Smooth muscle cell (in vitro differentiated cells): ENCODE measurements at regions not wholly inside any gene's neighbourhood (a gene's known extent, or its start where the extent isn't known, plus 50 kb on each side); places are given as distances from the start of the nearest gene placed in this dataset.
A peak's percentile ranks its signal among the peaks of the same experiment; 100 is the strongest.

ENCODE experiments used
- DNase-seq: peaks from one replicate; lab custom pipeline; 2025; ENCODE audit not compliant: unreplicated experiment; lab: John Stamatoyannopoulos, UW
- H2AFZ ChIP-seq: fragments of 200-600 bp; sonication (generic); 2 replicates; pipeline ENCODE4 v1.6.0; 2016; ENCODE audit warnings: antibody characterized with exemption, low read depth, mild to moderate bottlenecking
- H3F3A ChIP-seq: fragments of 200-600 bp; sonication (generic); 2 replicates; pipeline ENCODE4 v1.6.0; 2017; ENCODE audit warnings: antibody characterized with exemption, low read depth
- H3K27ac ChIP-seq: fragments of 200-600 bp; sonication (generic); 2 replicates; pipeline ENCODE4 v1.5.1; 2016; ENCODE audit warnings: low read depth, mild to moderate bottlenecking
- H3K27me3 ChIP-seq: fragments of 200-600 bp; sonication (generic); 2 replicates; pipeline ENCODE4 v1.6.1; 2016; ENCODE audit warnings: low read depth, mild to moderate bottlenecking
- H3K36me3 ChIP-seq: fragments of 200-600 bp; sonication (generic); 2 replicates; pipeline ENCODE4 v1.5.1; 2016; ENCODE audit warnings: low read depth
- H3K4me1 ChIP-seq: fragments of 200-600 bp; sonication (generic); 2 replicates; pipeline ENCODE4 v1.5.1; 2016; ENCODE audit warnings: low read depth
- H3K4me2 ChIP-seq: fragments of 200-600 bp; sonication (generic); 2 replicates; pipeline ENCODE4 v1.6.0; 2016; ENCODE audit warnings: mild to moderate bottlenecking
- H3K4me3 ChIP-seq: fragments of 200-600 bp; sonication (generic); 2 replicates; pipeline ENCODE4 v1.5.1; 2016; ENCODE audit warnings: mild to moderate bottlenecking
- H3K79me2 ChIP-seq: fragments of 200-600 bp; sonication (generic); 2 replicates; pipeline ENCODE4 v1.6.0; 2016; ENCODE audit warnings: low read depth, mild to moderate bottlenecking
- H3K9ac ChIP-seq: fragments of 200-600 bp; sonication (generic); 2 replicates; pipeline ENCODE4 v1.6.0; 2016; ENCODE audit warnings: low read depth
- H3K9me3 ChIP-seq: fragments of 200-600 bp; sonication (generic); replicated peaks from 2 replicates; pipeline ENCODE4 v1.5.1; 2016; ENCODE audit warnings: low read depth
- H4K20me1 ChIP-seq: fragments of 200-600 bp; sonication (generic); 2 replicates; pipeline ENCODE4 v1.6.0; 2016; ENCODE audit warnings: low read depth
- WGBS: methylation state at CpG from one replicate; pipeline ENCODE4 v1.1.7; 2016; ENCODE audit warnings: low lambda C conversion rate; 5-methylcytosine and 5-hydroxymethylcytosine counted together
- TF ChIP-seq, protein P1 (sequence below): fragments of 200-600 bp; sonication (generic); IDR thresholded peaks from 2 replicates; pipeline ENCODE4 v1.5.1; 2017; ENCODE audit warnings: borderline replicate concordance, mild to moderate bottlenecking, antibody characterized with exemption; ENCODE audit not compliant: insufficient read depth, poor library complexity, severe bottlenecking

GRCh38 chr4:130257271-130257670, 1161.3 kb downstream of the C4orf33 start:
- H3K4me1 ChIP-seq, result no peaks in the 10 kb centered on the region
- 10% methylated on average over 2 of the region's 2 CpGs for WGBS
- no peaks in the 10 kb centered on the region for H3F3A ChIP-seq
- H3K4me2 ChIP-seq, result peak overlapping the region; percentile 50
- no peak for DNase-seq
- no peaks in the 10 kb centered on the region for H4K20me1 ChIP-seq
- no peak overlapping the region for H3K4me3 ChIP-seq
- H3K27ac ChIP-seq, result peak overlapping the region; percentile 56
- H3K27me3 ChIP-seq, result no peaks in the 10 kb centered on the region
- H3K79me2 ChIP-seq, result no peaks in the 10 kb centered on the region
- no peak overlapping the region for H2AFZ ChIP-seq
- H3K9ac ChIP-seq, result no peak overlapping the region
- H3K36me3 ChIP-seq, result no peaks in the 10 kb centered on the region
- H3K9me3 ChIP-seq, result no peaks in the 10 kb centered on the region
- TF ChIP-seq, protein P1, sequence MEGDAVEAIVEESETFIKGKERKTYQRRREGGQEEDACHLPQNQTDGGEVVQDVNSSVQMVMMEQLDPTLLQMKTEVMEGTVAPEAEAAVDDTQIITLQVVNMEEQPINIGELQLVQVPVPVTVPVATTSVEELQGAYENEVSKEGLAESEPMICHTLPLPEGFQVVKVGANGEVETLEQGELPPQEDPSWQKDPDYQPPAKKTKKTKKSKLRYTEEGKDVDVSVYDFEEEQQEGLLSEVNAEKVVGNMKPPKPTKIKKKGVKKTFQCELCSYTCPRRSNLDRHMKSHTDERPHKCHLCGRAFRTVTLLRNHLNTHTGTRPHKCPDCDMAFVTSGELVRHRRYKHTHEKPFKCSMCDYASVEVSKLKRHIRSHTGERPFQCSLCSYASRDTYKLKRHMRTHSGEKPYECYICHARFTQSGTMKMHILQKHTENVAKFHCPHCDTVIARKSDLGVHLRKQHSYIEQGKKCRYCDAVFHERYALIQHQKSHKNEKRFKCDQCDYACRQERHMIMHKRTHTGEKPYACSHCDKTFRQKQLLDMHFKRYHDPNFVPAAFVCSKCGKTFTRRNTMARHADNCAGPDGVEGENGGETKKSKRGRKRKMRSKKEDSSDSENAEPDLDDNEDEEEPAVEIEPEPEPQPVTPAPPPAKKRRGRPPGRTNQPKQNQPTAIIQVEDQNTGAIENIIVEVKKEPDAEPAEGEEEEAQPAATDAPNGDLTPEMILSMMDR, result no peak

DNA sequence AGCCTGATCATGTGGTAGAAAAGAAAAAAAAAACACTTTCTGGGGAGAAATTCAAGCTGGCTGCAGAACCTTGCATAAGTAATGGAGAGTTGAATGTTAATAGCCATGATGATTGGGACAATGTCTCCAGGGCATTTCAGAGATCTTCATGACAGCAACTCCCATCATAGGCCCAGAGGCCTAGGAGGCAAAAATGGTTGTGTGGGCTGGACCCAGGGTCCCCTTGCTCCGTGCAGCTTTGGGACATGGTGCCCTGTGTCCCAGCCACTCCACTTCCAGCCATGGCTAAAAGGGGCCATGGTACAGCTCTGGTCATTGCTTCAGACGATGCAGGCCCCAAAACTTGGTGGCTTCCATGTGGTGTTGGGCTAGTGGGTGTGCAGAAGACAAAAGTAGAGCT, 1170.9 kb downstream of the C4orf33 start:
- no peak for DNase-seq
- 73% methylated on average over 2 of the region's 2 CpGs for WGBS

DNA sequence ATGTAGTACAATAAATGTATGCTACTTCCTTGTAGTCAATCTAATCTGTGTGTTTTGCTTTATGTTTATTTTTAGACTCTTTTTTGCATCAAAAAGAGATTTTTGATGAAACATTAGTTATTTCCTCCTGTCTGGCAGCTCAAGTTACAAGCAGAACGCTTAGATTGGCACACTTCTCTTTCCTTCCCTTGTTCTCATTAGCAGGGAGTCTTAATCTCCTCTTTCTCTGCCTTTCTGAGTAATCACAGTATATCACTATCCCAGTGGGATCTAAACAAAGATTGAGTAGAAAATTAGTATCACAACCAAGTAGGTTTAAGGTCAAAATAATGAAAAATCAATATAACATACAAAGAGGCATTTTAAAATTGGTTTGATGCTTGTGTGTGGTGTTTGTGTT, 1192.6 kb downstream of the C4orf33 start:
- no peak overlapping the region for H3K27ac ChIP-seq

More for the DNA sequence above, 1170.9 kb downstream of the C4orf33 start:
- Histone ChIP-seq H3K4me2 (no peak overlapping the region), H4K20me1 (no peaks in the 10 kb centered on the region), H3K27me3 (no peaks in the 10 kb centered on the region), H3K4me1 (no peaks in the 10 kb centered on the region), H2AFZ (no peak overlapping the region), H3K36me3 (no peaks in the 10 kb centered on the region), H3K9ac (no peak overlapping the region), H3K9me3 (no peaks in the 10 kb centered on the region), H3K79me2 (no peaks in the 10 kb centered on the region), H3F3A (no peaks in the 10 kb centered on the region), H3K4me3 (no peak overlapping the region), H3K27ac (no peak overlapping the region)
- TF ChIP-seq, protein P1, result no peak

GRCh38 chr4:130293692-130294091, 1197.7 kb downstream of the C4orf33 start:
- no peaks in the 10 kb centered on the region for H3F3A ChIP-seq
- H3K27me3 ChIP-seq, result no peaks in the 10 kb centered on the region
- peaks cover 3% of the 10 kb centered on the region for H3K4me1 ChIP-seq
- no peak overlapping the region for H3K27ac ChIP-seq
- TF ChIP-seq, protein P1, result no peak
- no peak overlapping the region for H3K9ac ChIP-seq
- H3K4me2 ChIP-seq, result no peak overlapping the region
- no peak for DNase-seq
- no peaks in the 10 kb centered on the region for H3K9me3 ChIP-seq
- no peaks in the 10 kb centered on the region for H3K79me2 ChIP-seq
- H4K20me1 ChIP-seq, result no peaks in the 10 kb centered on the region
- no peak overlapping the region for H3K4me3 ChIP-seq
- no peak overlapping the region for H2AFZ ChIP-seq
- H3K36me3 ChIP-seq, result no peaks in the 10 kb centered on the region

More for the DNA sequence above, 1192.6 kb downstream of the C4orf33 start:
- peaks cover 14% of the 10 kb centered on the region for H3K4me1 ChIP-seq
- 52% methylated on average over 1 of the region's 1 CpG for WGBS
- no peaks in the 10 kb centered on the region for H3K9me3 ChIP-seq
- H3K4me3 ChIP-seq, result no peak overlapping the region
- no peak overlapping the region for H3K4me2 ChIP-seq
- no peaks in the 10 kb centered on the region for H3F3A ChIP-seq
- H3K36me3 ChIP-seq, result no peaks in the 10 kb centered on the region
- TF ChIP-seq, protein P1, result no peak
- DNase-seq, result no peak
- no peaks in the 10 kb centered on the region for H3K27me3 ChIP-seq
- H3K9ac ChIP-seq, result no peak overlapping the region
- no peak overlapping the region for H2AFZ ChIP-seq
- no peaks in the 10 kb centered on the region for H4K20me1 ChIP-seq
- H3K79me2 ChIP-seq, result no peaks in the 10 kb centered on the region
